Activated CD8-positive, alpha-beta memory T cell treated with anti-CD3 and anti-CD28 coated beads, Interleukin-2, amount 10 ng/mL, durations not matched to agents 7 days and 5 days (primary cell): ENCODE measurements at regions not wholly inside any gene's neighbourhood (a gene's known extent, or its start where the extent isn't known, plus 50 kb on each side); places are given as distances from the start of the nearest gene placed in this dataset.
"Not testable (repeated sequence)": the region's sequence is repeated elsewhere in the genome, so short reads cannot be mapped to it uniquely, and the experiment has no call there.

ENCODE experiments used
- ATAC-seq: fragments of 150-1000 bp; cut with Tn5 transposase; one replicate; pipeline ENCODE4 v1.10.0; 2021; ENCODE audit warnings: moderate library complexity
- CTCF ChIA-PET: fragments of 350-600 bp; sonication (Branson Sonifier 250); formaldehyde crosslinking; loops from one replicate; lab custom pipeline; 2021; ENCODE audit warnings: antibody characterized with exemption; lab: Charles Lee
- DNase-seq: peaks from one replicate; pipeline ENCODE4 v3.0.0-alpha.2; 2020
- H3K27ac Mint-ChIP-seq: one replicate; pipeline ENCODE4 v1.8.0; 2021; ENCODE audit warnings: mild to moderate bottlenecking, mixed read lengths
- H3K27me3 Mint-ChIP-seq: one replicate; pipeline ENCODE4 v1.8.0; 2021; ENCODE audit warnings: mixed read lengths
- H3K36me3 Mint-ChIP-seq: one replicate; pipeline ENCODE4 v1.8.0; 2021; ENCODE audit warnings: mild to moderate bottlenecking, mixed read lengths
- H3K4me1 Mint-ChIP-seq: one replicate; pipeline ENCODE4 v1.8.0; 2021; ENCODE audit warnings: mixed read lengths
- H3K4me3 Mint-ChIP-seq: one replicate; pipeline ENCODE4 v1.8.0; 2021; ENCODE audit warnings: mild to moderate bottlenecking, moderate library complexity, mixed read lengths
- H3K9me3 Mint-ChIP-seq: one replicate; pipeline ENCODE4 v1.8.0; 2022; ENCODE audit warnings: low read depth, mixed read lengths

- Mint-ChIP-seq H3K27ac (no peak overlapping the region), H3K9me3 (no peaks in the 10 kb centered on the region), H3K4me1 (no peaks in the 10 kb centered on the region), H3K36me3 (no peaks in the 10 kb centered on the region), H3K4me3 (no peak overlapping the region), H3K27me3 (no peaks in the 10 kb centered on the region)
- ATAC-seq (no peak), DNase-seq (no peak)
- CTCF ChIA-PET, result no interaction called here
Observed at GRCh38 chr2:167745667-167746066, 501.7 kb downstream of the STK39 start.

DNA sequence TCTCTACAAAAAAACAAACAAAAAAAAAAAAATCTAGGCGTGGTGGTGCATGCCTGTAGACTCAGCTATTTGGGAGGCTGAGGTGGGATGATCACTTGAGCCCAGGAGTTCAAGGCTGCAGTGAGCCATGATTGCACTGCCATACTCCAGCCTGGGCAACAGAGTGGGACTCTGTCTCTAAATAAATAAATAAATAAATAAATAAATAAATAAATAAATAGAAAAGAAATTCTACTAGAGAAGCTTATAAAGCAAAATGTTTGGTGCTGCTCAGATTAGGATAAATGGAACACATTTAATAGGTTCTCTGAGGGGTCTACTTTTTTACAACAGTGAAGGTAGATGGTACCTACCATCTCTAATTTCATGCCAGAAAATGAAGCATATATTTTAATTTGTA, 507.5 kb downstream of the STK39 start:
- H3K27me3 Mint-ChIP-seq, DNase-seq: not testable (repeated sequence)

DNA sequence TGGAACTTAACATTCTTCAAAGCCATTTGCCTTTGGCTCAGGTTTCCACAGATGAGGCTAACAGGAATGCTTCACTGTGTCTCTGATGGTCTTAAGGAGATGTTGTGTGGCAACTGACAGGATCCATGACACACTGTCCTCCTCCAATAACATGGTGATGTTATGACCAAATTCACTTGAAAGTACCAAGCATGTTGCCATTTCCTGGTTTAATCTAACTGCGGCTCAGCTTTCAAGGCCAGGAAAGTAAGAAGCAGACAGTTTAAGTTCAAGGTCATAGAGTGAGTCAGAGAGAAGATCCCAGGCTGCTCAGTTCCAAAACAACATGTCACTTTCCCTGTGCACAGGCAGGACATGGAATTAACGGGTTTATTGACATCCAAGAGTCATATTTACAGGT, 513.6 kb downstream of the STK39 start:
- DNase-seq, result no peak
- ATAC-seq, result no peak
- Mint-ChIP-seq H3K36me3 (no peaks in the 10 kb centered on the region), H3K4me3 (no peak overlapping the region), H3K27me3 (no peaks in the 10 kb centered on the region), H3K27ac (no peak overlapping the region), H3K9me3 (no peaks in the 10 kb centered on the region), H3K4me1 (no peaks in the 10 kb centered on the region)
- CTCF ChIA-PET, result no interaction called here

More for the DNA sequence above, 507.5 kb downstream of the STK39 start:
- ATAC-seq, H3K4me3 Mint-ChIP-seq, H3K9me3 Mint-ChIP-seq, H3K27ac Mint-ChIP-seq, CTCF ChIA-PET, H3K4me1 Mint-ChIP-seq, H3K36me3 Mint-ChIP-seq: not testable (repeated sequence)

DNA sequence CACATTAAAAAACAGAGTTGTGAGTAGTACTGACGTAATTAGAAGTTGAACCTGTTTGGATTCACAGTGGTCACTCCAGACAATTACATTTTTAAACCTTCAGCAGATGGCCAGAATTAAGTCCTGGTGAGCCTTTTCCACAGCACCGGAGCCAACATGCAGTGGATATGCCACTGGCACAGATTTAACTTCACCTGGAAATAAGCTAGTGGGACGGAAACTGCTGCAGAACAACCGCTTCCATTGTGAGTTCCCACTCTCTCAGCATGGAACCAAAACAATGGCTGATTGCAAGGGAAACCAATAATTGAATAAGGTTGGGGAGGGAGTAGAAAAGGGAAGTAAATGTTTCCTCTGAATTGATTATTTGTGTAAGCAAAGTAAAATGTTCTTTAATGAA, 515.1 kb downstream of the STK39 start:
- ATAC-seq (no peak), DNase-seq (no peak)
- no peak overlapping the region for H3K27ac Mint-ChIP-seq
- CTCF ChIA-PET, result no interaction called here
- H3K27me3 Mint-ChIP-seq, result no peaks in the 10 kb centered on the region
- H3K4me3 Mint-ChIP-seq, result no peak overlapping the region
- no peaks in the 10 kb centered on the region for H3K9me3 Mint-ChIP-seq
- H3K4me1 Mint-ChIP-seq, result no peaks in the 10 kb centered on the region
- H3K36me3 Mint-ChIP-seq, result no peaks in the 10 kb centered on the region

DNA sequence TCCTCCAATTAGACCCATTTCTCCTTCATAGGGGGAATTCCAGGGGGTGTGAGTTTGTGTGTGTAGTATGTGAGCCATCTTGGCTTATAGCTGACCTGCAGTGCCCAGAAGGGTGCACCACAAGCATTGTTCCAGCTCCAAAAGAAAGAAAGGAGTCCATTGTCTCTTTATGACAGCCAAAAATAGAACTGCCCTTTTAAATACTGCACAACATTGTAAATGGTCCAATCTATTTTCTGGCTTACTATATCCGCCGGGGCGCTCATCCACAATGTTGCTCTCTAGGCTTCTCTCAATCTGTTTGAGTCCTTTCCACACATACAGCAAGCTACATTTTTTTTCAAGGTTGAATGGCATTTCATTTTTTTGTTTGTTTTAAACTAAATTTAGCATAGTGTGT, 517.5 kb downstream of the STK39 start:
- H3K4me3 Mint-ChIP-seq, result no peak overlapping the region
- no peaks in the 10 kb centered on the region for H3K27me3 Mint-ChIP-seq
- H3K9me3 Mint-ChIP-seq, result no peaks in the 10 kb centered on the region
- no peak for DNase-seq
- CTCF ChIA-PET, result no interaction called here
- H3K4me1 Mint-ChIP-seq, result no peaks in the 10 kb centered on the region
- H3K27ac Mint-ChIP-seq, result no peak overlapping the region
- no peaks in the 10 kb centered on the region for H3K36me3 Mint-ChIP-seq
- no peak for ATAC-seq

- Mint-ChIP-seq H3K4me3 (no peak overlapping the region), H3K9me3 (no peaks in the 10 kb centered on the region), H3K4me1 (no peaks in the 10 kb centered on the region), H3K36me3 (no peaks in the 10 kb centered on the region), H3K27ac (no peak overlapping the region), H3K27me3 (no peaks in the 10 kb centered on the region)
- ATAC-seq, result no peak
- CTCF ChIA-PET, result no interaction called here
- no peak for DNase-seq
Observed at GRCh38 chr2:167726788-167727187, 520.6 kb downstream of the STK39 start.

GRCh38 chr2:167721593-167721992, 525.8 kb downstream of the STK39 start:
- Mint-ChIP-seq H3K27me3 (no peaks in the 10 kb centered on the region), H3K27ac (no peak overlapping the region), H3K36me3 (no peaks in the 10 kb centered on the region), H3K4me3 (no peak overlapping the region), H3K4me1 (no peaks in the 10 kb centered on the region), H3K9me3 (no peaks in the 10 kb centered on the region)
- ATAC-seq (no peak), DNase-seq (no peak)
- CTCF ChIA-PET, result no interaction called here

GRCh38 chr2:167719410-167719809, 528.0 kb downstream of the STK39 start:
- ATAC-seq (no peak), DNase-seq (no peak)
- no peaks in the 10 kb centered on the region for H3K36me3 Mint-ChIP-seq
- CTCF ChIA-PET, result no interaction called here
- H3K9me3 Mint-ChIP-seq, result no peaks in the 10 kb centered on the region
- no peaks in the 10 kb centered on the region for H3K4me1 Mint-ChIP-seq
- H3K4me3 Mint-ChIP-seq, result no peak overlapping the region
- H3K27me3 Mint-ChIP-seq, result no peaks in the 10 kb centered on the region
- H3K27ac Mint-ChIP-seq, result no peak overlapping the region

- Mint-ChIP-seq H3K27me3 (no peaks in the 10 kb centered on the region), H3K4me3 (no peak overlapping the region), H3K4me1 (no peaks in the 10 kb centered on the region), H3K27ac (no peak overlapping the region), H3K36me3 (no peaks in the 10 kb centered on the region), H3K9me3 (no peaks in the 10 kb centered on the region)
- DNase-seq (no peak), ATAC-seq (no peak)
- CTCF ChIA-PET, result no interaction called here
Observed at GRCh38 chr2:167718560-167718959, 528.8 kb downstream of the STK39 start.

GRCh38 chr2:167715932-167716331, 531.5 kb downstream of the STK39 start:
- H3K4me1 Mint-ChIP-seq, result no peaks in the 10 kb centered on the region
- DNase-seq (no peak), ATAC-seq (no peak)
- H3K9me3 Mint-ChIP-seq, result no peaks in the 10 kb centered on the region
- no peaks in the 10 kb centered on the region for H3K36me3 Mint-ChIP-seq
- CTCF ChIA-PET, result no interaction called here
- no peak overlapping the region for H3K27ac Mint-ChIP-seq
- no peaks in the 10 kb centered on the region for H3K27me3 Mint-ChIP-seq
- H3K4me3 Mint-ChIP-seq, result no peak overlapping the region

DNA sequence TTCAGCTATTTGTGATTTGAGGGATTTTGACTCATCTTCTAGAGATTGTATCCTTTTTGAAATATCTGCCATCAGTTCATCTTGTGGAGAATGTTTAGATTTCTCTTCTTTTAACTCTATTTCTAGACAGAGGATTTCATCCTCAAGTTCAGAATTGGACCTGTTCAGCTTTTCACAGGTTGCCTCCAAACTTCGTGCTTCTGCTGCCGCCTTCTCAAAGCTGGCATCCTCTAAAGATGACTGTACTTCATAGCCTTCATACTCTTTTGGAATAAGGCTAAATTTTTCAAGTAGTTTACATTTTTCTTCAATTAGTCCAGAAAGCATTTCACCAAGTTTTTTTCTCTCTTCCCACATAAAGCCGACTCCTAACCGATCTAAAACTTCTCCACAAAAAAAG, 531.9 kb downstream of the STK39 start:
- H3K4me1 Mint-ChIP-seq, DNase-seq: not testable (repeated sequence)

DNA sequence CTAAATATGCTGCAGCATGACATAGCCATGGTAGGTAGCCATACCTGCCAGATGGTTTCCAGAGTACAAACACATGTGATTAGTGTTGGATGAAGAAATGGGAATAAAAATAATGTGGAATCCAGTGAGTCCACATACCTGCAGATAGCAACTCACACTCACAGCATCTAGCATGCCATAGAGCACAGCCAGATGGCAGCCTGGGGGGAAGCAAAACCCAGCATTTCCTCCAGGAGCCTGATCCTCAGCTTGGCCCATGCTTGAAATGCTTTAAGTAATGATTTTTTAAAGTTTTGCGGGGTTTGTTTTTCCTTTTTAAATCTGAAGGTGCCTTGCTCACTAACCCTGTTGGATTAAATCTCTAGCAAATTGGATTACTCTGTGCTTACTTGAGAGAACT, 535.1 kb downstream of the STK39 start:
- H3K4me1 Mint-ChIP-seq, result no peaks in the 10 kb centered on the region
- DNase-seq (no peak), ATAC-seq (no peak)
- no peak overlapping the region for H3K4me3 Mint-ChIP-seq
- no peaks in the 10 kb centered on the region for H3K27me3 Mint-ChIP-seq
- no peaks in the 10 kb centered on the region for H3K9me3 Mint-ChIP-seq
- H3K27ac Mint-ChIP-seq, result no peak overlapping the region
- CTCF ChIA-PET, result no interaction called here
- no peaks in the 10 kb centered on the region for H3K36me3 Mint-ChIP-seq

More for the DNA sequence above, 531.9 kb downstream of the STK39 start:
- H3K36me3 Mint-ChIP-seq, H3K9me3 Mint-ChIP-seq, H3K4me3 Mint-ChIP-seq, ATAC-seq, H3K27ac Mint-ChIP-seq, H3K27me3 Mint-ChIP-seq, CTCF ChIA-PET: not testable (repeated sequence)

- DNase-seq, result no peak
- Mint-ChIP-seq H3K9me3 (no peaks in the 10 kb centered on the region), H3K27me3 (no peaks in the 10 kb centered on the region), H3K4me1 (no peaks in the 10 kb centered on the region), H3K4me3 (no peak overlapping the region), H3K27ac (no peak overlapping the region), H3K36me3 (no peaks in the 10 kb centered on the region)
- ATAC-seq, result no peak
- CTCF ChIA-PET, result no interaction called here
Observed at GRCh38 chr2:167708998-167709397, 538.4 kb downstream of the STK39 start.

GRCh38 chr2:167706800-167707199, 540.6 kb downstream of the STK39 start:
- DNase-seq, result no peak
- CTCF ChIA-PET, result no interaction called here
- Mint-ChIP-seq H3K4me1 (no peaks in the 10 kb centered on the region), H3K27me3 (no peaks in the 10 kb centered on the region), H3K4me3 (no peak overlapping the region), H3K36me3 (no peaks in the 10 kb centered on the region), H3K9me3 (no peaks in the 10 kb centered on the region), H3K27ac (no peak overlapping the region)
- ATAC-seq, result no peak

DNA sequence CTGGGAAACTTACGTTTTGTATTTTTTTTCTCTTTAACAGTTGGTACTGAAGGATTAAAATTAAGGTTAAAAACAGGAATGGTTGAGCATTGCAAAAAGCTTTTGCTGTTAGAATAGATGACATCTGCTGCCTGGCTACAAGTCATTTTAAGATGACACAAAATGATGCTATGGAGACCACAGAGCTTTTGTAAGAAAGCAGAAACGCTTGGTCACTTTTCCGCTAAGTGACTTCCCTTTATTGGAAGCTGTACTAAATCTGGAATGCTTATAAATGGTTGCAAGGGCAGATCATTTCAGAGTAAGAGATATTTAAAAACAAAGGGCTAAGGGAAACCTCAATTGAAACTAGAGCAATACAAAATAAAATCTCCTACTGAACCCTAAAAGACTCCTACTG, 544.0 kb downstream of the STK39 start:
- DNase-seq (no peak), ATAC-seq (no peak)
- Mint-ChIP-seq H3K4me3 (no peak overlapping the region), H3K27me3 (no peaks in the 10 kb centered on the region), H3K4me1 (no peaks in the 10 kb centered on the region), H3K36me3 (no peaks in the 10 kb centered on the region), H3K9me3 (no peaks in the 10 kb centered on the region), H3K27ac (no peak overlapping the region)
- CTCF ChIA-PET, result no interaction called here
